Smooth muscle cell (in vitro differentiated cells): ENCODE measurements at regions not wholly inside any gene's neighbourhood (a gene's known extent, or its start where the extent isn't known, plus 50 kb on each side); places are given as distances from the start of the nearest gene placed in this dataset.

Experiments
- DNase-seq: peaks from one replicate; lab custom pipeline; 2025; ENCODE audit not compliant: unreplicated experiment; lab: John Stamatoyannopoulos, UW
- H2AFZ ChIP-seq: fragments of 200-600 bp; sonication (generic); 2 replicates; pipeline ENCODE4 v1.6.0; 2016; ENCODE audit warnings: antibody characterized with exemption, low read depth, mild to moderate bottlenecking
- H3F3A ChIP-seq: fragments of 200-600 bp; sonication (generic); 2 replicates; pipeline ENCODE4 v1.6.0; 2017; ENCODE audit warnings: antibody characterized with exemption, low read depth
- H3K27ac ChIP-seq: fragments of 200-600 bp; sonication (generic); 2 replicates; pipeline ENCODE4 v1.5.1; 2016; ENCODE audit warnings: low read depth, mild to moderate bottlenecking
- H3K27me3 ChIP-seq: fragments of 200-600 bp; sonication (generic); 2 replicates; pipeline ENCODE4 v1.6.1; 2016; ENCODE audit warnings: low read depth, mild to moderate bottlenecking
- H3K36me3 ChIP-seq: fragments of 200-600 bp; sonication (generic); 2 replicates; pipeline ENCODE4 v1.5.1; 2016; ENCODE audit warnings: low read depth
- H3K4me1 ChIP-seq: fragments of 200-600 bp; sonication (generic); 2 replicates; pipeline ENCODE4 v1.5.1; 2016; ENCODE audit warnings: low read depth
- H3K4me2 ChIP-seq: fragments of 200-600 bp; sonication (generic); 2 replicates; pipeline ENCODE4 v1.6.0; 2016; ENCODE audit warnings: mild to moderate bottlenecking
- H3K4me3 ChIP-seq: fragments of 200-600 bp; sonication (generic); 2 replicates; pipeline ENCODE4 v1.5.1; 2016; ENCODE audit warnings: mild to moderate bottlenecking
- H3K79me2 ChIP-seq: fragments of 200-600 bp; sonication (generic); 2 replicates; pipeline ENCODE4 v1.6.0; 2016; ENCODE audit warnings: low read depth, mild to moderate bottlenecking
- H3K9ac ChIP-seq: fragments of 200-600 bp; sonication (generic); 2 replicates; pipeline ENCODE4 v1.6.0; 2016; ENCODE audit warnings: low read depth
- H3K9me3 ChIP-seq: fragments of 200-600 bp; sonication (generic); replicated peaks from 2 replicates; pipeline ENCODE4 v1.5.1; 2016; ENCODE audit warnings: low read depth
- H4K20me1 ChIP-seq: fragments of 200-600 bp; sonication (generic); 2 replicates; pipeline ENCODE4 v1.6.0; 2016; ENCODE audit warnings: low read depth
- CTCF ChIP-seq: fragments of 200-600 bp; sonication (generic); IDR thresholded peaks from 2 replicates; pipeline ENCODE4 v1.5.1; 2017; ENCODE audit warnings: borderline replicate concordance, mild to moderate bottlenecking, antibody characterized with exemption; ENCODE audit not compliant: insufficient read depth, poor library complexity, severe bottlenecking
- WGBS: methylation state at CpG from one replicate; pipeline ENCODE4 v1.1.7; 2016; ENCODE audit warnings: low lambda C conversion rate; 5-methylcytosine and 5-hydroxymethylcytosine counted together

- no peak for TF ChIP-seq CTCF
- 92% methylated on average over 3 of the region's 3 CpGs for WGBS
- H3K4me2 ChIP-seq, result no peak overlapping the region
Observed at GRCh38 chr15:87569581-87569980, 687.0 kb downstream of the NTRK3 start.

GRCh38 chr15:87567406-87568030 is 689.0 kb downstream of the NTRK3 start:
- H3K27me3 ChIP-seq, result no peaks in the 10 kb centered on the region
- TF ChIP-seq CTCF, result no peak
- no peaks in the 10 kb centered on the region for H3K9me3 ChIP-seq
- H3K4me3 ChIP-seq, result no peak overlapping the region
- H3K79me2 ChIP-seq, result no peaks in the 10 kb centered on the region
- H3K36me3 ChIP-seq, result no peaks in the 10 kb centered on the region
- no peak overlapping the region for H2AFZ ChIP-seq
- no peak overlapping the region for H3K9ac ChIP-seq
- no peak overlapping the region for H3K4me2 ChIP-seq
- no peak for DNase-seq
- H3F3A ChIP-seq, result no peaks in the 10 kb centered on the region
- WGBS, result 77% methylated on average over 3 of the region's 3 CpGs
- H4K20me1 ChIP-seq, result no peaks in the 10 kb centered on the region
- H3K27ac ChIP-seq, result no peak overlapping the region
- H3K4me1 ChIP-seq, result peaks cover 3% of the 10 kb centered on the region

More at GRCh38 chr15:87569581-87569980, 687.0 kb downstream of the NTRK3 start:
- Histone ChIP-seq H3K9ac (no peak overlapping the region), H3K9me3 (no peaks in the 10 kb centered on the region), H3K79me2 (no peaks in the 10 kb centered on the region), H2AFZ (no peak overlapping the region), H4K20me1 (no peaks in the 10 kb centered on the region), H3K27ac (no peak overlapping the region), H3K36me3 (no peaks in the 10 kb centered on the region), H3F3A (no peaks in the 10 kb centered on the region), H3K27me3 (no peaks in the 10 kb centered on the region), H3K4me1 (no peaks in the 10 kb centered on the region), H3K4me3 (no peak overlapping the region)
- no peak for DNase-seq

- H3F3A ChIP-seq, result no peaks in the 10 kb centered on the region
- no peaks in the 10 kb centered on the region for H3K9me3 ChIP-seq
- H3K4me2 ChIP-seq, result no peak overlapping the region
- whole genome bisulfite sequencing, result 84% methylated on average over 6 of the region's 6 CpGs
- TF ChIP-seq CTCF, result no peak
- no peak for DNase-seq
- H3K79me2 ChIP-seq, result no peaks in the 10 kb centered on the region
- no peak overlapping the region for H3K27ac ChIP-seq
- H2AFZ ChIP-seq, result no peak overlapping the region
- no peak overlapping the region for H3K9ac ChIP-seq
- no peaks in the 10 kb centered on the region for H3K27me3 ChIP-seq
- no peak overlapping the region for H3K4me3 ChIP-seq
- peaks cover 3% of the 10 kb centered on the region for H3K4me1 ChIP-seq
- no peaks in the 10 kb centered on the region for H3K36me3 ChIP-seq
- no peaks in the 10 kb centered on the region for H4K20me1 ChIP-seq
Observed at GRCh38 chr15:87566236-87566635, 690.3 kb downstream of the NTRK3 start.

- no peak overlapping the region for H3K4me3 ChIP-seq
- 88% methylated on average over 3 of the region's 3 CpGs for WGBS
- H3K4me1 ChIP-seq, result peaks cover 3% of the 10 kb centered on the region
- no peaks in the 10 kb centered on the region for H4K20me1 ChIP-seq
- no peaks in the 10 kb centered on the region for H3K27me3 ChIP-seq
- H3K27ac ChIP-seq, result no peak overlapping the region
- H3K9me3 ChIP-seq, result no peaks in the 10 kb centered on the region
- no peaks in the 10 kb centered on the region for H3F3A ChIP-seq
- no peak for TF ChIP-seq CTCF
- no peak overlapping the region for H2AFZ ChIP-seq
- DNase-seq, result no peak
- H3K4me2 ChIP-seq, result no peak overlapping the region
- no peaks in the 10 kb centered on the region for H3K36me3 ChIP-seq
- no peaks in the 10 kb centered on the region for H3K79me2 ChIP-seq
- H3K9ac ChIP-seq, result no peak overlapping the region
Observed at GRCh38 chr15:87564681-87565080, 691.9 kb downstream of the NTRK3 start.
